ENCODE measurements at regions not wholly inside any gene's neighbourhood (a gene's known extent, or its start where the extent isn't known, plus 50 kb on each side); places are given as distances from the start of the nearest gene placed in this dataset.
"Not testable (repeated sequence)": the region's sequence is repeated elsewhere in the genome, so short reads cannot be mapped to it uniquely, and the experiment has no call there.

DNA sequence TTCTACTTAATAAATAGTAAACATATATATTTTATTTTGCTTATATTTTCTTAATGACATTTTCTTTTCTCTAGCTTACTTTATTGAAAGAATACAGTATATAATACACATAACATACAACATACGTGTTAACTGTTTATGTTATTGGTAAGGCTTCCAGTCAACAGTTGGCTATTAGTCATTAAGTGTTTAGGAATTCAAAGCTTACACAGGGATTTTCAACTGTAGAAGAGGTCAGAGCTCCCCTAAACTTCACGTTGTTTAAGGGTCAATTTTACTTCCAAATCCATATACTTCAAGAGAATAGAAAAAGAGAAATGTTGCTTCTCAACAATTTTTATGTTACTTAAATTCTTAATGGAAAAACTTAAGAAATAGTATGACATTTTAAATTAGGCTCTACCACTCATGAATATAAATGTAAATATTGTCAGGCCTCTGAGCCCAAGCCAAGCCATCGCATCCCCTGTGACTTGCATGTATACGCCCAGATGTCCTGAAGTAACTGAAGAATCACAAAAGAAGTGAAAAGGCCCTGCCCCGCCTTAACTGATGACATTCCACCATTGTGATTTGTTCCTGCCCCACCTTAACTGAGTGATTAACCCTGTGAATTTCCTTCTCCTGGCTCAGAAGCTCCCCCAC is 456.5 kb upstream of the NETO1 start:
- not testable (repeated sequence) for DNase-seq (ENCODE audit: low read depth in 2 of 2)

GRCh38 chr18:73318739-73319479 is 451.1 kb upstream of the NETO1 start:
- no peak for DNase-seq (ENCODE audit: low read depth in 2 of 2)

DNA sequence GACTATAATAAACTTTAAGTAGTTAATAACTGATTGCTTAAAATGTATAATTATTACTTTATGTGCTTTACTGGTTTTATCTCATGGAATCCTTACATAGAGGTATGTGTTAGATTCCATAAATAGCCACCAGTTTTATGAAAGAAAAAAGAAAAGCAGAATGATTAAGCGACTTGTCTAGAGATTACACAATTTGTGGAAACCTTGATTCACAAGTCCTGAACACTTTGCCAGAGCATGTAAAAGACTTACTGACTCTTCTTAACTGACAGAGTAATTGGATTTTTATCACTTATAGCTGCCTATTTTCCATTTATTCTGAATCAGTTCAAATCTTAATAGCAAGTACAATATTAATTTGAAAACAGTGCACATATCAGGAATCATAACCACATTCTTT is 448.7 kb upstream of the NETO1 start:
- no peak for DNase-seq (ENCODE audit: low read depth in 2 of 2)

GRCh38 chr18:73315381-73315780 is 447.6 kb upstream of the NETO1 start:
- DNase-seq (ENCODE audit: low read depth in 2 of 2): no peak

- no peak for DNase-seq (ENCODE audit: low read depth in 2 of 2)
Measured at GRCh38 chr18:73313476-73313875, 445.7 kb upstream of the NETO1 start.

- DNase-seq (ENCODE audit: low read depth in 2 of 2): no peak
Measured at GRCh38 chr18:73296686-73297085, 428.9 kb upstream of the NETO1 start.

DNA sequence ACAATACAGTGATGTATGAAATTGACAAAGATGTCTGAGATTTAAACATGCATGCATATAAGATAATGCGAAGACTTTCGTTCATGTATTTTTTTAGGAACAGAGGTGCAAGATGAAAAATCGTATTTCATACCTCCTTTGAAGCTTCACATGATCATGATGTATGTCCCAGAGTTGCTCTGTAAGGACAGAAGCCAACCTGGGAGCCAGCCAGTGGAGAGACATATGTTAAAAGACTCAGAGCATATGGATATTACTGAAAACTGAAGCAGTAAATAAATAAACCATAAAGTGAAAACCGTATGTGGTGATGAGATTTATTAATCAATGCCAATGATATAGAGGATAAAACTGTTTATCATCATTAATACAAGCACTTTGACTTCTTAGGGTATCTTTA is 424.4 kb upstream of the NETO1 start:
- no peak for DNase-seq (ENCODE audit: low read depth in 2 of 2)

- DNase-seq (ENCODE audit: low read depth in 2 of 2): no peak
Measured at GRCh38 chr18:73288813-73289212, 421.0 kb upstream of the NETO1 start.

DNA sequence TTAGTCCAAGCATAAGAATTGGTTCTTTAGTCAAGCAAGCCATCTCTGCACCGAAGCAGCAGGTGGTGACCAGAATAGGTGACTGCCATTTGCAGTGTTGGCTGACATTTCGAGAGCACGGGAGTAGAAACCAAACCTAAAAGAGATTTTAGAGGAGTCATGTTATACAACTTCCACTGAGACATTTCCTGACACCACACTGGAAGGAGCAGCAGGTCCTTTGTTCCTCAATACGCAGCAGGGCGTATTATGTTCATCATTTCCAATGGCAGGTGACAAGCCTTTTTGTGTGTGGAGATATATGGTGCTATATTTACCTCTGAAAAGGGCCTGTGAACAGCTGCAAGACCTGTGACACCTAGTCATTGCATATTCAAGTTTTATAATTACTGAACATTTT is 418.8 kb upstream of the NETO1 start:
- DNase-seq (ENCODE audit: low read depth in 2 of 2): no peak

GRCh38 chr18:73283788-73284187 is 416.0 kb upstream of the NETO1 start:
- DNase-seq (ENCODE audit: low read depth in 2 of 2): no peak

DNA sequence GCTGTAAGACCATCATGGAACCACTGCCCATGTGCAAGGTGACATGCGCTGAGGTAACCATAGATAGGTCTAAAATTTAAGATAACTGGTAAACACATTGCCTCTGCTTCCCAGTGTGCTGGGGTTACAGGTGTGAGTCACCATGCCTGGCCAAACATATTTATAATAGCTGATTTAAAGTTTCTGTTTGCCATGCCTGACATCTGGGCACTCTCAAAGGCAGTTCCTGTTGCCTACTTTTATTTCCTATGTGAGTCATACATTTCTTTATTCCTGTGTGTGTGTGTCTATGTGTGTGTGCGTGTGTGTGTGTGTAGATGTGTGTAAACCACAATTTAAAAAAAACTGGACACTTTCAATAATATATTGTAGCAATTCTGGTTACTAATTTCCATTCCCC is 415.2 kb upstream of the NETO1 start:
- DNase-seq (ENCODE audit: low read depth in 2 of 2): no peak

GRCh38 chr18:73279498-73279897 is 411.7 kb upstream of the NETO1 start:
- DNase-seq (ENCODE audit: low read depth in 2 of 2): no peak

GRCh38 chr18:73274812-73275621 is 407.2 kb upstream of the NETO1 start:
- DNase-seq (ENCODE audit: low read depth in 2 of 2): no peak

DNA sequence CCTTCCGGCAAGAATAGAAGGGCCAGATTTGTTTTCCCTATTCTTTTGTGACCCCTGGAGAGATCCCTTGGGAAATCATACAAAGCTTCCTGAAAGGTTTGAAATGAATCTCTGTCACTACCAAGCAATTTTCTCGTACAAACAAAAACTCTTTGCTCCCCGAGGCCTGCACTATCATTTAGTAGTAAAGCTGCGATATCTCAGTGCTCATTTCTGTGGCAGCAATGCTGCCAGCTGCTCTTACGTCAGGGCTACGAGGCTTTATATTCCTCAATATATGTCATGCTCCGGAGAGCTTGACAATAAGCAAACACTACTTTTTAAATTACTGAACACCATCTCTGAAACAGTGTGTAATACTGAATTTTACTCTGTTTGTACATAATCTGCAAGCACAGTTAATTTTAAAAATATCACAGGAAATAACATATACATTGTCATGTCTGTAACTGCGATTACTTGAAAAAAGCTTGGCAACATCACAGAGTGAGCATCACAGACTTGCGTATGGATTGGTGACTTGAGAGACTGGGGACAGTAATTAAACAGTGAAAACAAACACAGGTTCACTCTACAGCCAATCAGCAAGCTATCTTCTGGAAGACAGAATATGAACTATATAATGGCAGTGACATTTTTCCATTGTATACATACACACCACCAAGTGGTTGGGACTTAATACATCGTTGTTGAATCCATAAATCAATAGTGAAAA is 403.3 kb upstream of the NETO1 start:
- no peak for DNase-seq (ENCODE audit: low read depth in 2 of 2)

DNA sequence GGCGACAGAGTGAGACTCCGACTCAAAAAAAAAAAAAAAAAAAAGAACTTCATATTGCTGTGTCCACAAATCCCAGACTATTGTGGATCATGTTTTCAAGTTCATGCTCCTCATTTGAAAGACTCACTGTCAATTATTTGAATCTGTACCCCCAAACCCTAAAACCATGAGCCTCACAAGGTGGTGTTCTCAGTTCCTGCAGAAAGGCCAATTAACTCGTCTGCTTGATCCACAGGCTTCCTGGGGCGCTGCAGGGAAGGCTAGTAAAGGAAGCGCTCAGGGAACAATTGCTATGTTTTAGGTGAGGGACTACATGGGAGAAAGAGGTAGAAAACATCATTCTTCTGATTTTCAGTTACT is 396.8 kb upstream of the NETO1 start:
- DNase-seq (ENCODE audit: low read depth in 2 of 2): no peak

- no peak for DNase-seq (ENCODE audit: low read depth in 2 of 2)
Measured at GRCh38 chr18:73261923-73262322, 394.1 kb upstream of the NETO1 start.

DNA sequence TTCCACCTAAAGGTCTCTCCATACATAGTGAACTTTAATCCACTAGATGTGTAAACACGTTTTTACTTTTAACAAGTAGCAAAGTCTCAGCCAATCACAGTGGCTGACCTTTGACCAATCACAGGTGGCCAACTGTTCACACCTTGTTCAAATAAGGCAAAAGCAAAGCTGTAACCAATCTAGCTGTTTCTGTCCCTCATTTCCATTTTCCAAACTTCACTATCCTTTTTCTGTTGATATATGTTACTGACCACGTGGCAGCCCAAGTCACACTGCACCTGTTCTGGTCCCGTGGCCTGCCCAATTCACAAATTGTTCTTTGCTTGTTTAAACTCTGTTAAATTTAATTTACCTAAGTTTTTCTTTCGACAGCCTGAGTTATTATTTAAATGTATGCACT is 393.5 kb upstream of the NETO1 start:
- no peak for DNase-seq (ENCODE audit: low read depth in 2 of 2)

- no peak for DNase-seq (ENCODE audit: low read depth in 2 of 2)
Measured at GRCh38 chr18:73258375-73259087, 390.7 kb upstream of the NETO1 start.

- no peak for DNase-seq (ENCODE audit: low read depth in 2 of 2)
Measured at GRCh38 chr18:73254564-73254963, 386.8 kb upstream of the NETO1 start.

DNA sequence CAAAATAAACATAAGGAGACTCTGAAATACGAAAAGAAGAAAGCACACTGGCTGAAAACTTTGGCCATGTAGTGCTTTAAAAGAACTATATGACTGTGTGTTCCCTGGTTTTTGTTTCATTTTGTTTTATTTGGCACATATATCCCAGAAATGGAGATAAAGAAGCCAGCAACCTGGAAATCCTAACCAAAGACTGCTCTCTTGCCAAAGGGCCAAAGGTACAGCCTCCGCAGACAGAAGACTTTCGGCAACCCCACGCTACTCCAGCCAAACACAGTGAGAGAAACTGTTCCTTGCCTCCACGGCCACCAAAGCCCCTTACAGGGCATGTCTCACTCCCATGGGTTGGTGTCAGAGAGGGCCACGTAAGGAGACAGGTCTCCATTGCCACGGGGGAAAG is 381.2 kb upstream of the NETO1 start:
- no peak for DNase-seq (ENCODE audit: low read depth in 2 of 2)

DNA sequence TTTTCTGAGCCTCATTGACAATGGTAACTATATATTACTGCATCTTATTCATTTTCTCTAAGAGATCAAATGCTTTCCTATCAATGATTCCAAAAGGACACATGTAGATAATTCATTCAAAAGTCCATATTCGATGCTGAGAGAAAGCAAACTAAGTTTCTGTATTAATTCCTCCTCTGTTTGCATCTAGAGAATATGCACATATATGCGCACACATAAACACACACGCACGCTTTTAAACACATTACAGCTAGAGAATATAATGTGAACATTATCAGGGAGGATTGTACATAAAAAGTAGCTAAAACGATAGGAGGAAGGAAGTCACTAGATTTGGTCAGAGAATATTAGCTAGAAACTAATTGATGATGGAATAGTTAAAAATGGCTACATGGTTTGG is 379.0 kb upstream of the NETO1 start:
- DNase-seq (ENCODE audit: low read depth in 2 of 2): no peak

- DNase-seq (ENCODE audit: low read depth in 2 of 2): no peak
Measured at GRCh38 chr18:73245345-73245744, 377.6 kb upstream of the NETO1 start.
